NCI-H2107 treated with DMSO at 0.1 percent for 48 hours (cell line): ENCODE measurements at regions not wholly inside any gene's neighbourhood (a gene's known extent, or its start where the extent isn't known, plus 50 kb on each side); places are given as distances from the start of the nearest gene placed in this dataset.

ENCODE experiments used
- DNase-seq: peaks from one replicate; lab custom pipeline; 2025; ENCODE audit not compliant: unreplicated experiment; lab: John Stamatoyannopoulos, UW

DNA sequence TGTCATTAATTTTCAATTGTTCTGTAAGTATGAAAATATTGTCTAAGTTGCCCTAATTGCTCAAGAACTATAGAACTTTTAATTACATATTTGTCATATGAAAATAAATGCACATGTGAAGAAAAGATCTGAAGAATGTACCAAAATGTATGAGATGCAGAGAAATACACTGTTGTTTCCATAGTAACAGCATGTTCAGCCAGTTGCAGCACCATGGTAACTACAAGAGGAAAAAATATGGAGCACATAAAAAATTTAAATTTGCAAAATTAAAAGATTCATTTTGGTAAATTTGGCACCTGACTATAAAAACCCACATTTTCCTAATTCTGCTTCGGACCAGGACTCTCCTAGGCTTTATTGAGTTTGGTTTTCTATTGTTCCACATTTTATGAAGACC, 1170.0 kb upstream of the MIR17HG start:
- DNase-seq = no peak

- no peak for DNase-seq
Observed at GRCh38 chr13:90184355-90184754, 1163.1 kb upstream of the MIR17HG start.

DNA sequence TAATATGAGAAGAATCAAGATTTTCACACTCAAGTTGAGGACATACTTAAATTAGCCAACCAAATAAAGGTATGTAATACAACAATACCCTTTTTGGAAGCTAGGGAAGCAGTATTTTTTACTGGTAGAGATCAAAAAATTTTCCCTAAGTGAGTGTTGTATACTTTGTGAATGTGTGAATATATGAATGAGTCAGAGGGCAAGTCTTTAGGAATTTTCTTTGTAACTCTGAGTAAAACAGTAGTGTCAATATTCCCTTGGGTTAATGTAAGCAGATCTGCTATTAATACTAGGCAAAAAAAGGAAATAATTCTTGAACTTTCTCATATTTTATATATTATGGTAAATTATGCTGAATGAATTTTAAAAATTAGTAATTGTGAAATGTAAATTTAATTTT, 1161.8 kb upstream of the MIR17HG start:
- DNase-seq = no peak

- DNase-seq = no peak
Observed at GRCh38 chr13:90187478-90188350, 1159.8 kb upstream of the MIR17HG start.

DNA sequence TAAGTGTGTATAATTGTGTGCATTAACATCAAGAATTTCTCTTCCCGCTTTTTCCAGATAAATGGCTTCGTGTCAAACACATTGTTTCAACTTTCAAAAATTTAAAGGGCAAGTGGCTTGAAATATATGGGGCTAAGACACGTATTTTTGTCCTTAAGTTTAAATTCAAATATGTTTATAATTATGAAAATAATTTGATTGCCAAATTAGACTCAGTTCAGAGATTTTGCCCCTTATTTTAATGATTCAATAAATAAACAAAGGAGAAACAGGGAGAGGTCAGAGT, 1159.2 kb upstream of the MIR17HG start:
- DNase-seq = no peak

DNA sequence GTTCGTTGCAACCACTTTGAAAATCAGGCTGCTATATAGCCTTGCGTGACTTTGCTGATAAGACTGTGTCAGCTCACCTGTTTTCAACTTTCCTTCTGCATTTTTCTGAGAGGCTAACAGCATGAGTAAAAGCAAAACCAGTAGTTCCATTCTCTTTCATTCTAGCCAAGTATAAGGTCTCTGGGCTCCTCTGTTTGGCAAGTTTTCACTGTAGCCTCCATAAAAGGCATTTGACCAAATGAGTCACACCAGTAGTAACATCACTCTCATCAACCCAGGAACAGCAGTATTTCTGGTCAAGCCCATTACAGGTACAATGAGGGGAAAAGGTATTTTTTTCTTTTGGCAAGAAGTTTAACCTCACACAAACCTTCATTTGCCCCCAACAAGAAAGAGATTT, 1149.8 kb upstream of the MIR17HG start:
- DNase-seq = no peak

- DNase-seq = no peak
Observed at GRCh38 chr13:90201202-90201601, 1146.3 kb upstream of the MIR17HG start.

DNA sequence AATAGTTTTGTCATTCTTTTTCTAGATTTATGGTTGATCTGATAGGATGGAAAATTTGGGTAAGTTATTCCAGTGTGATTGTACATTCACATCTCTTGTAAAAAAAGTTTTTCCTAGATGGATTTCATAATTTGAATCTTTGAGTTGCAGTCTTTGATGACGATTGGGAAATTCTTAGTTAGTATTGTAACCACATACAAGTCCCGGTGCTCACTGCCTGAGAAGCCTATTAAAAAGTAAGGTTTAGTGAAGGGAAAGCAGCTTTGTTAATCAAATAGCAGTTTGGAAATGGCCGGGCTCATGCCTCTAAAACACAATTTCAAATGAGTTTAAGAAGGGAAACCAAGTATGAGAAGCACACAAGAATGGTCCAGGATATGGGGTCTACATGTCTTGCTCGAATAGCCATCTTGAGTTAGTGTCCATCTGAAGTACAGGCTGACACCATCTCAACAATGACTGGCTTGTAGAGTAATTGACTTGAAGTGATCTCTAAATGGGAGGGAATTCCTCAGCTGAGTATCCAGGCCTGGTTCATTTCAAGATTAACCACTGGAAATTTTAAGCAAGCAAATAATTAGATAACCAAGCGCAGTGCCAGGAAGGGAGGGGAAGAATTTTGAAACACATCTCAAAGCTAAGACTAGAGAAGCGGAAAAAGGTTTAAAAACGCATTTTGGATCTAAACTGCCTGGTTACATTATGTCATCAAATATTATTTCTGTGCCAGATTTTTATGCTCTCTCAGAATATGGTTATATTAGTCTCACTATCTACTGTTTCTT, 1145.6 kb upstream of the MIR17HG start:
- no peak for DNase-seq

DNA sequence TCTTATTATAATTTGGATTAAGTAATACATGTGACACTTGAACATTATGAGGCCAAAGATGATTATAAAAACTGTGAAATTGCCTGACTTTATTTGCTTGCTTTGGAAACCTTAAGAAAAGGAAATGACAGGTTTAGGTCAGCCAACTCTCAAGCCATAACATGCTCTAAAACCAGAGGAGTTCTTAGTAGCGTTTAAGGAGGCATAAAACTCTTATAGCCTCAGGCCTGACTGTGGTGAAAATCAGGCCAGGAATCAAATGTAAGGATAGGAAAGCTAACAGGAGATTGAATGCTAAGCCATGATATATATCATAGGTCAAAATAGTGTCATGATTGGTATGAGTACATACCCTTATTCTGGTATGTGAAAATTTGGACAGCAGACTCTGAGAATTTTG, 1142.4 kb upstream of the MIR17HG start:
- no peak for DNase-seq

DNA sequence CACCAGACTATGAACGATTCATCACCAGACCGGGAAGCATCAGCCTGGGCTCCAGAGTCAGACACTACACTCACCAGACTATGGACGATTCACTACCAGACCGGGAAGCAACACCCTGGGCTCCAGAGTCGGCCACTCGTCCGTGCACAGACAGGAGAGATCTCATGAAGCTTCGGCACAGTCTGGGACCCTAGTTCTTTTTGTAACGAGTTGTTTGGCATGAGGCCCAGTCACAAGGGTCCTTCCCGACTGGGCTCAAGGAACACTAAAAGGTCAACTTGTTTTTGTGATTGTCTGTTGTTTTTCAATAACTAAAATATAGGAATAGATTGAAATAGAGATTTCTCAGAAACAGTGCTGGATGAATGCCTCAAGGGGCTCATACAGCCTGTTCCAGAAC, 1141.6 kb upstream of the MIR17HG start:
- no peak for DNase-seq

GRCh38 chr13:90217275-90217674, 1130.2 kb upstream of the MIR17HG start:
- DNase-seq = no peak

- DNase-seq = no peak
Observed at GRCh38 chr13:90222758-90223157, 1124.7 kb upstream of the MIR17HG start.

GRCh38 chr13:90230311-90230710, 1117.2 kb upstream of the MIR17HG start:
- DNase-seq = no peak

DNA sequence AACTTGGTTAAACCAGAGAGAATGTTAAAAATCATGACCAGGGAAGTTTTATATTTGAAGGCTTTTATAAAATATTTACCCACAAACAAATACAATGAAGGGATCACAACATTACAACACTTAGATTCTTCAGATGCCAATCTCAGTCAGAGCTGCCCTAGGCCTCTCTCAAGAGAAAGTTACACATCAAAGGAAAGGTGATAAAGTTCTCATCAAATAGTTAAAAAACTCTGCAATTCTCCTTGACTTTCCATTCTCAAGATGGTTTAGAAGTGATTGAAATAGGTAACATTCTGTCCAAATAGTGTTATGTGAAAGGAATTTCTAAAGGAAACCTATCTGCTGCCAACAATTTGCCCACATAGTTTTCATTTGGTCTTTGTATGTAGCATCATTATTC, 1115.2 kb upstream of the MIR17HG start:
- DNase-seq = no peak

- DNase-seq = no peak
Observed at GRCh38 chr13:90233933-90234672, 1113.4 kb upstream of the MIR17HG start.

DNA sequence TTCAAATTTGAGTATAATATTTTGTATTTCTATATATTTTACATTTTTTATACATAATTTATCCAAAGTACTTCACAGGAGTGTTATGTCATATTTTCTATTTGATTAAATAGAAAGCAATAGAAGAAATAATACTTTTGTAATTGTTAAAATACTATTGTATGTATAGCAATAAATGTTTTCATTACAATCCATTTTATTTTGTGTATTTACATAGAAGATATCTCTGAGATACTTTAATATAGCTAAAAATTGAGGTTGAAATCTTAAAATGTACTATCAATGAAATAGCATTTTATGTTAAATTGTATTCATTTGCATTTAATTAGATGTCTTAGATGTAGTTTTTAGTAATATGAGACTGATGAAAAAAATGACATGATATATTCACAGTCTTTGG, 1109.6 kb upstream of the MIR17HG start:
- DNase-seq = no peak

- DNase-seq = no peak
Observed at GRCh38 chr13:90238413-90238812, 1109.1 kb upstream of the MIR17HG start.

DNA sequence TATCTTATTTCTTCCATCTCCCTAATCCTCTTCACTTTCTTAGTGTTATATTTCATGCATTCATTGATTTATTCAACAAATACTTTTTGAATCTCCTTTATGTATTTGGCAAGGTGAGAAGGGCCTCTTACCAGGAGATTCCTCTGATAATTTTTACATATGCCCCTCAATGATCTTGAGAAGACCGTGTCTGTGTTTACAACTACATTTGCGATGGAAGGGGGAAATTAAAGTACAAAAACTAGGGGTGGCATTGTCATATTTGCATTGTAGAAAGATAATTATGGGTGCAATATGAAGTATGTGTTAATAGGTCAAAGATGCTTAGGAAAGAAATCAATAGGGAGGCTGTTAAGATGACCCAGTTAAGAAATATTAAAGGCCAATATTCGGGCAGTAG, 1108.4 kb upstream of the MIR17HG start:
- no peak for DNase-seq

DNA sequence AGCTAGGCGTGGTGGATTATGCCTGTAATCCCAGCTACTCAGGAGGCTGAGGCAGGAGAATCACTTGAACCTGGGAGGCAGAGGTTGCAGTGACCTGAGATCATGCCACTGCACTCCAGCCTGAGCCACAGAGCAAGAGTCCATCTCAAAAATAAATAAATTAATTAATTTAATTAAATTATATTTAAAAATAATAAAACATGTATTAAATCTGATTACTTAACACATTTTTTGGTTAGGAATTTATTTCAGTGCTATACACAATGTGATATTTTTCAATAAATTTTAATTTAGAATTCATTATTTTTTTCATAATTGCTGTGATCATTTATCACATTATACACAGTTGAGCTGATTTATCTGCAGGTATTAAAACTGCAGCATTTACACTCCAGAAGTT, 1101.5 kb upstream of the MIR17HG start:
- DNase-seq = no peak

DNA sequence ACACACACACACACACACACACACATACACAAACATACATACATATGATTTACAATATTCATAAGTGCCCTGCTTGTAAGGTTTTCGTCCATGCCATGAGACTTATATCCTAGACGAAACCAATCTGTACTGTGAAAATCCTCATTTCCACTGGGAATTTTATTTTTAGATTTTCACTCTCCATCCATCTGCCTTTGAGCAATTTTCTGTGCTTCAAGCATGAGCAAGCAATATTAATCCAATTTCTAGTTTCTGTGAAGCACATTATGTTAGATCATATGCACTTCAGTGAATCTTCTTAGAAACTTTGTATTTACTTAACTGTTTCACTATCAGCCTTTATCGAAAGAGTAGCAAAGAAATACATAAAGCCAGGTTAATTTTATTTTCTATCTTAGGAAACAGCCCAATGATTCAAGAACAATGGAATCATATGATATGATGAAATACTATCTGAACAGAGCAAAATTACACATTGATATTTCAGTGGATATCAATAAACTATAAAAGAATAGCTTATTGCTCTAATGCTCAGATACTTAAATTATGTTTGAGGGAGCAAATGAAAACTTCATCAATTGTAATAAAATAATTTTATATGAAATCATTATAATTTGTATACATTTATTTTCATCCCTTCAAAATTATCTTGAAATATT, 1100.7 kb upstream of the MIR17HG start:
- DNase-seq = no peak

- no peak for DNase-seq
Observed at GRCh38 chr13:90253806-90254205, 1093.7 kb upstream of the MIR17HG start.
